Mesothelial cell of epicardium (in vitro differentiated cells): ENCODE measurements at regions not wholly inside any gene's neighbourhood (a gene's known extent, or its start where the extent isn't known, plus 50 kb on each side); places are given as distances from the start of the nearest gene placed in this dataset.
A peak's percentile ranks its signal among the peaks of the same experiment; 100 is the strongest.

Source experiments
- DNase-seq, 2 experiments: peaks; one replicate each; pipeline ENCODE4 v3.0.0; 2021; ENCODE audit warnings: low spot score in 2 of 2; ENCODE audit not compliant: unreplicated experiment in 2 of 2
- H3K27ac Mint-ChIP-seq: 2 replicates; pipeline ENCODE4 v1.8.0; 2021; ENCODE audit warnings: mixed read lengths
- H3K27me3 Mint-ChIP-seq: 2 replicates; pipeline ENCODE4 v1.8.0; 2021; ENCODE audit warnings: low read depth, mixed read lengths
- H3K36me3 Mint-ChIP-seq: 2 replicates; pipeline ENCODE4 v1.8.0; 2021; ENCODE audit warnings: mixed read lengths
- H3K4me1 Mint-ChIP-seq: 2 replicates; pipeline ENCODE4 v1.8.0; 2021; ENCODE audit warnings: mixed read lengths
- H3K4me3 Mint-ChIP-seq: 2 replicates; pipeline ENCODE4 v1.8.0; 2021; ENCODE audit warnings: mild to moderate bottlenecking, moderate library complexity, mixed read lengths
- H3K9me3 Mint-ChIP-seq: 2 replicates; pipeline ENCODE4 v1.8.0; 2021; ENCODE audit warnings: mixed read lengths
- CTCF ChIP-seq: fragments of 200-600 bp; sonication (generic); IDR thresholded peaks from one replicate; pipeline ENCODE4 v1.5.0; 2021; ENCODE audit warnings: antibody characterized with exemption; ENCODE audit not compliant: unreplicated experiment

DNA sequence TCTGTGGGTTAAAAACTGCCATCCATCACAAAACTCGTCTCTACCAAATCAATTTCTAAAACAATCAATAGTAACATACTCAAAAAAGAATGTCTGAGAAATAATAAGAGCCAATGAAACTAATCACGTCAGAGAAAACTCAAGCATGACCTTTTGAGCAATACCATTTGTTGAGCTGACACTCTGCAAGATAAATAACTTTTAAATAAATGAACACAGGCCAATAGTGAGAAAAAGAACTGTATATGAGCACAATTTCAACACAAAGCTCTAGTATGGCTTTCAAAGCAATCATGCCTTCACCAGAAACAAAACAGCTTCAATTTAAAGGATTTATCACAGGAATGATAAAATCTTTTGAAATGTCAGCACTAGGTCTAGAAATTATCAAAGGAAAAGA lies 249.2 kb upstream of the SETMAR start:
- Mint-ChIP-seq H3K36me3 (no peaks in the 10 kb centered on the region), H3K9me3 (peaks cover 4% of the 10 kb centered on the region), H3K4me1 (peaks cover 4% of the 10 kb centered on the region), H3K27me3 (no peaks in the 10 kb centered on the region), H3K27ac (no peak overlapping the region), H3K4me3 (no peak overlapping the region)
- no peak for DNase-seq
- TF ChIP-seq CTCF: no peak

DNA sequence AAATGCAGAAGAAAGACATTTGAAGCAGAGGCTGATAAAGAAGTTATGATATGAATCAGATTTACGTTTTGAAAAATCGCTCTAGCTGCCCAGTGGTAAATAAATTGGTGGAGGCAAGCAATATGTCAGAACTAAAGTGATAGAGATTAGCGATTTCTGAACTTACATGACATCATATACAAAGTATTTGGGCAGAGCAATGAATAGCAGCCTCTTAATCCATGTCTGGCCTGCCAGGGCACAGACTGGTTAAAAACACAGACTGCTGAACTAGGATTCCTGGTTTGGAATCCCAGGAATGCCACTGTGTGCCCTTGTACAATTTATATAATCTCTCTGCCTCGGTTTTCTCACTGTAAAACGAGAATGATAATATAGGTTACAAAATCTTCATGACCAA lies 243.1 kb upstream of the SETMAR start:
- no peaks in the 10 kb centered on the region for H3K27me3 Mint-ChIP-seq
- no peaks in the 10 kb centered on the region for H3K36me3 Mint-ChIP-seq
- peak overlapping the region; percentile 79 for H3K27ac Mint-ChIP-seq
- no peak for DNase-seq
- no peak for TF ChIP-seq CTCF
- H3K9me3 Mint-ChIP-seq: peaks cover 4% of the 10 kb centered on the region
- H3K4me3 Mint-ChIP-seq: no peak overlapping the region
- peaks cover 15% of the 10 kb centered on the region for H3K4me1 Mint-ChIP-seq

- no peak for DNase-seq
- no peak for TF ChIP-seq CTCF
- Mint-ChIP-seq H3K27ac (no peak overlapping the region), H3K9me3 (peaks cover 4% of the 10 kb centered on the region), H3K4me1 (peaks cover 15% of the 10 kb centered on the region), H3K4me3 (no peak overlapping the region), H3K27me3 (no peaks in the 10 kb centered on the region), H3K36me3 (no peaks in the 10 kb centered on the region)
Observed at GRCh38 chr3:4060603-4061002, 242.6 kb upstream of the SETMAR start.

- Mint-ChIP-seq H3K27ac (no peak overlapping the region), H3K27me3 (no peaks in the 10 kb centered on the region), H3K4me1 (peaks cover 17% of the 10 kb centered on the region), H3K36me3 (no peaks in the 10 kb centered on the region), H3K4me3 (no peak overlapping the region), H3K9me3 (peaks cover 4% of the 10 kb centered on the region)
- no peak for TF ChIP-seq CTCF
- no peak for DNase-seq
Observed at GRCh38 chr3:4061195-4061594, 242.0 kb upstream of the SETMAR start.

DNA sequence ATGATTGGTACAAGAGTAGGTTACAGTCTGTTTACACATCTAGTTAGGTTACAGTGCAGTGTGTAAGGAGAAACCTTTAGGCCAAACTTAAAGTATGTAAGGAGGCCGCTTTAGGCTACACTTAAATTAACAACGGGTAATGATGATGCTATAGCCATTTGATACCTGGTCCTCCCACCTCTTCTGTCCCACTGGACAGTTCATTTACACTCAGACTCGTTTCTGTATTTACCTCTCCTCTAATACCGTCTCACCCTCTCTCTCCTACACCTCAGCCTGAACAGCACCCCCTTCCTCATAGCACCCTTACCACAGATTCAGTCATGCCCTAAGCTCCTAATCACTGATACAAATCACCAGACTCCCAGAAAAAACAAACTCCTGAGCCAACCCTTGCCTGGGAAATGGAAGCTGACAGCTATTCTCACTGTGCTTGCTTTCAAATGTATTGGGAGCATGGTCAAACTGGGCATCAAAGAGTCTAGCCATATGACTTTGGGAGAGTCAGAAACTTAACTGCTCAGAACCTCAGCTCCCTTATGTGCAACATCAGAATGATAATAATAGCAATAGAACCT lies 241.3 kb upstream of the SETMAR start:
- Mint-ChIP-seq H3K4me1 (peaks cover 21% of the 10 kb centered on the region), H3K27ac (no peak overlapping the region), H3K36me3 (no peaks in the 10 kb centered on the region), H3K27me3 (no peaks in the 10 kb centered on the region), H3K9me3 (peaks cover 4% of the 10 kb centered on the region), H3K4me3 (no peak overlapping the region)
- DNase-seq: no peak
- no peak for TF ChIP-seq CTCF

- no peak for DNase-seq
- peaks cover 22% of the 10 kb centered on the region for H3K4me1 Mint-ChIP-seq
- H3K27ac Mint-ChIP-seq: no peak overlapping the region
- H3K4me3 Mint-ChIP-seq: no peak overlapping the region
- no peaks in the 10 kb centered on the region for H3K36me3 Mint-ChIP-seq
- H3K9me3 Mint-ChIP-seq: peaks cover 4% of the 10 kb centered on the region
- no peaks in the 10 kb centered on the region for H3K27me3 Mint-ChIP-seq
- TF ChIP-seq CTCF: no peak
Observed at GRCh38 chr3:4062621-4063020, 240.5 kb upstream of the SETMAR start.
